ENCODE measurements at regions not wholly inside any gene's neighbourhood (a gene's known extent, or its start where the extent isn't known, plus 50 kb on each side); places are given as distances from the start of the nearest gene placed in this dataset.
"Not testable (repeated sequence)": the region's sequence is repeated elsewhere in the genome, so short reads cannot be mapped to it uniquely, and the experiment has no call there.

DNA sequence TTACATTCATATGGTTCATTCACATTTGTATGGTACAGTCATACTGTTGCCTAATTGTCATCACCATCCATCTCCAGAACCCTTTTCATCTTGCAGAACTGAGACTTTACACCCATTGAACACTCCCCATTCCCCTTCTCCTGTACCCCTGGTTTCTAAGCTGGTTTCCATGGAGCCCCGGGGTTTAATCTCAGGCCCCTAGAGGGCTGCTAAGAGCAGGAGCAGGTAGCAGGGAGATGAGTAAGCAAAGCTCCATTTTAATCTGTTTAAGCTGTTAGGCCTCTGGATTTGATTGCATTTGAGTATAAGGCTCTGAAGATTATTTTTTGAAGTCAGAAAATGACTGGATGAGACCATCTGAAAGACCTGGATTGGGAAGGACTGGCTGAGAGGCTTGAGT is 68.5 kb upstream of the RPL38 start:
- no peak for DNase-seq (ENCODE audit: extremely low read depth, low read depth)
- TF ChIP-seq, protein P1, sequence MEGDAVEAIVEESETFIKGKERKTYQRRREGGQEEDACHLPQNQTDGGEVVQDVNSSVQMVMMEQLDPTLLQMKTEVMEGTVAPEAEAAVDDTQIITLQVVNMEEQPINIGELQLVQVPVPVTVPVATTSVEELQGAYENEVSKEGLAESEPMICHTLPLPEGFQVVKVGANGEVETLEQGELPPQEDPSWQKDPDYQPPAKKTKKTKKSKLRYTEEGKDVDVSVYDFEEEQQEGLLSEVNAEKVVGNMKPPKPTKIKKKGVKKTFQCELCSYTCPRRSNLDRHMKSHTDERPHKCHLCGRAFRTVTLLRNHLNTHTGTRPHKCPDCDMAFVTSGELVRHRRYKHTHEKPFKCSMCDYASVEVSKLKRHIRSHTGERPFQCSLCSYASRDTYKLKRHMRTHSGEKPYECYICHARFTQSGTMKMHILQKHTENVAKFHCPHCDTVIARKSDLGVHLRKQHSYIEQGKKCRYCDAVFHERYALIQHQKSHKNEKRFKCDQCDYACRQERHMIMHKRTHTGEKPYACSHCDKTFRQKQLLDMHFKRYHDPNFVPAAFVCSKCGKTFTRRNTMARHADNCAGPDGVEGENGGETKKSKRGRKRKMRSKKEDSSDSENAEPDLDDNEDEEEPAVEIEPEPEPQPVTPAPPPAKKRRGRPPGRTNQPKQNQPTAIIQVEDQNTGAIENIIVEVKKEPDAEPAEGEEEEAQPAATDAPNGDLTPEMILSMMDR (IDR thresholded peaks at IDR 0.05; ENCODE audit: low read depth, low read length) = no peak

GRCh38 chr17:74135391-74136167 is 67.9 kb upstream of the RPL38 start:
- TF ChIP-seq, protein P1 (IDR thresholded peaks at IDR 0.05; ENCODE audit: low read depth, low read length) = no peak
- DNase-seq (ENCODE audit: extremely low read depth, low read depth) = no peak

DNA sequence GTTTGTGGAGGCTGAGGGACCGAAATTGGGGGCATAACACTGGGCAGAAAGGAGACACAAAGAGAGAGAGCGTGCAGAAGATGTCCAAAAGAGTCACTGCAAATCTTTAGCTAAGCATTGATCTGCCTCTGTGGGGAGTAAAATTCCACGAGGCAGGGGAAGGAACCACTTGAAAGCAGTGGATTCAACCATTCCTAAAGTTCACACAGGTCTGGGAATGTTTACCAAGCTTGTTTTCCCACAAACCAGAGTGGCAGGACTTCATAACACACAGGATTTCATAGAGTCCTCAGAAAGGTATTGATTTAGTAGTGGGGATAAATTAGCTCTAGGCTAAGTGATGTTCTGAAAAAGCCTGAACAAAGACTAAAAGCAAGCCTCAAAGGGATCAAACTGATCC is 66.1 kb upstream of the RPL38 start:
- DNase-seq (ENCODE audit: extremely low read depth, low read depth) = no peak
- TF ChIP-seq, protein P1 (IDR thresholded peaks at IDR 0.05; ENCODE audit: low read depth, low read length) = no peak

DNA sequence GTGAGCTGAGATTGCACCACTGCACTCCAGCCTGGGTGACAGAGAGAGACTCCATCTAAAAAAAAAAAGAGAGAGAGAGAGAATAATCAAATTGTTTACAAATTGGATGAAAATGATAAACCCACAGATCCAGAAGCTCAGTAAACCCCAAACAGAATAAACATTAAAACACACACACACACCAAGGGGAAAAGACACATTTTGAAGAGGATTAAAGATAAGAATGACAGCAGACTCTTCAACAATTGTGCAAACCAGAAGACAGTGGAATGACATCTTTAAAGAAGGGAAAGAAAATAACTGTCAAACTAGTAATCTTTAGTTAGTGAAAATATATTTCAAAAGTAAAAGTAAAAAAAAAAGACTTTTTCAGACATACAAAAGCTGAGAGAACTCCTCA is 64.4 kb upstream of the RPL38 start:
- TF ChIP-seq, protein P1 (IDR thresholded peaks at IDR 0.05; ENCODE audit: low read depth, low read length) = no peak
- DNase-seq (ENCODE audit: extremely low read depth, low read depth) = no peak

GRCh38 chr17:74140282-74140681 is 63.2 kb upstream of the RPL38 start:
- no peak for DNase-seq (ENCODE audit: extremely low read depth, low read depth)
- TF ChIP-seq, protein P1 (IDR thresholded peaks at IDR 0.05; ENCODE audit: low read depth, low read length) = no peak

GRCh38 chr17:74141612-74142011 is 61.9 kb upstream of the RPL38 start:
- TF ChIP-seq, protein P1 (IDR thresholded peaks at IDR 0.05; ENCODE audit: low read depth, low read length) = no peak
- DNase-seq (ENCODE audit: extremely low read depth, low read depth) = no peak

- DNase-seq (ENCODE audit: extremely low read depth, low read depth) = not testable (repeated sequence)
Observed at GRCh38 chr17:74143318-74143717, 60.2 kb upstream of the RPL38 start.

GRCh38 chr17:74145756-74146155 is 57.7 kb upstream of the RPL38 start:
- TF ChIP-seq, protein P1 (IDR thresholded peaks at IDR 0.05; ENCODE audit: low read depth, low read length) = no peak

More at GRCh38 chr17:74145756-74146155, 57.7 kb upstream of the RPL38 start:
- no peak for DNase-seq (ENCODE audit: extremely low read depth, low read depth)
